ENCODE measurements at regions not wholly inside any gene's neighbourhood (a gene's known extent, or its start where the extent isn't known, plus 50 kb on each side); places are given as distances from the start of the nearest gene placed in this dataset.
"Not testable (repeated sequence)": the region's sequence is repeated elsewhere in the genome, so short reads cannot be mapped to it uniquely, and the experiment has no call there.

GRCh38 chr3:34396288-34396687 is 597.9 kb downstream of the PDCD6IP start:
- no peak for DNase-seq

DNA sequence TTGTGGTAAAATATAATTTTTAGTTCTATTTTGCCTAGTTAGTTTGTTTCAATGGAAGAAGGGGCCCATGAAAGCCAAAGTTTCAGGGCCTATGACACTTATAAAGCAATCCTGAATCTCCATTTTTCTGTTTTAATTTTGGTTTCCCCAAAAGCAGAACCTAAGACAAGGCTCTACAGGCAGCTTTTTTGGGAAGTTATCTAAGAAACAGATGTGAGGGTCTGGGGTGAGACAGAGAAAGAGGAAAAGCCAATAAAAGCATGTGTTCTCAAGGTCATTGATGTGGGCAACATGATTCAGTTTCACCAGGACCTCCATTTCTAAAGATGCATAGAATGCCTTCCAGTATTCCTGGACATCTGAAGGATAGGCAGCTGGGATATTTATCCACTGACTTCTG is 598.5 kb downstream of the PDCD6IP start:
- no peak for DNase-seq

GRCh38 chr3:34399401-34399800 is 601.0 kb downstream of the PDCD6IP start:
- no peak for DNase-seq

DNA sequence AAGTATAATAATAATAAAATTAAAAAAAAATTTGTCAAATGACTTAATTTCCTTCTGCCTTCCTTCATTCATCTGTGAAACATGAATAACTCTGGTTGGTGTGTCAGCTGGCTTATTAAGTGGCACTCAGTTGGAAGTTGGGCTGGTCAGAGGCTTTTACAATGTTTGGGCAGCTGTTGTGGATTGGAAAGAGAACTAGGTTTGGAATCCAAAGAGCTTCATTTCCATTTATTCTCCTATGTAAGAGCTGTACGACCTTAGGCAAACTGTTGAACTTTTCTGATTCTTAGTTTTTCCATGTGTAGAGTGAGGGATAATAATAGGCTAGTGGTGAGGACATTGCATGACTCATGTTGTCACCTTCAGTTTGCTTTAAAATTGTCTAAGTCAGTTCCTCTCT is 606.7 kb downstream of the PDCD6IP start:
- DNase-seq, result no peak

- no peak for DNase-seq
These were observed 608.9 kb downstream of the PDCD6IP start for GRCh38 chr3:34407281-34407680.

DNA sequence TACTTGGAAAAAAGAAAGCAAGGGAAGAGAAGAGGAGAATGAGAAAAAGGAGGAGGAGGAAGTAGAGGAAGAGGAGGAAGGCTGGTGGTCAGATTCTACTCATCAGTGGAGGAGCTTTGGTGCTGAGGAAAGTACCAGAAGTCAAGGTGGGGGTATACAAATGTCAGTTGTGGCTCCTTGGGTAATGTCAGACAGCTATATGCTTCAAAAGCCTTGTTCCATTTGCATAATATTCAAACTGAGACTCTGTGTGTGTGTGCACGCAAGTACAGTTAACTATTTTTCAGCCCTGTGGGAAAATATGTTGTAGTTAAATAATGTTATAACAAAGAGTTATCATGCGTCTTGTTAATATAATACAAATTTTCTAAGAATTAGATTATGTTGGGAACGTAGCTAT is 609.7 kb downstream of the PDCD6IP start:
- DNase-seq, result no peak

- no peak for DNase-seq
These were observed 613.2 kb downstream of the PDCD6IP start for GRCh38 chr3:34411596-34411995.

- no peak for DNase-seq
These were observed 621.4 kb downstream of the PDCD6IP start for GRCh38 chr3:34419801-34420200.

DNA sequence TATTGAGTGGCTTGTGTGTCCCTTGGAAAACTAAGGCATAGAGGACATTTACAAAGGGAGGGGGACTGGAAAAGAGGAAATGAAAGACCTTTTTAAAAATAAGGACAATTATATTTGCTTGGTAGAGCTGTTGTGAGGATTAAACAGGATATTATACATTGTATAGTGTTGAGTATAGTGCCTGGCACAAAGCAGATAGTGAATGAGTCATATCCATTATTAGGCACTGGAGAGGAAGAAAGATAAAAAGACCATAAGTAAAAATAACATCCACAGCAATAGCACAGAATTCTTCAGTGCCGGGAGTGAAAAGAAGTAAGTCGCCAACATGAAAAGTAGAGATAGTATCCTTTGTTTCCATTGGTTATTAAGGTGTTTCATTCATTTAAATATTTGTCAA is 623.3 kb downstream of the PDCD6IP start:
- no peak for DNase-seq

GRCh38 chr3:34439796-34440195 is 641.4 kb downstream of the PDCD6IP start:
- DNase-seq, result no peak

GRCh38 chr3:34444137-34444536 is 645.7 kb downstream of the PDCD6IP start:
- no peak for DNase-seq

DNA sequence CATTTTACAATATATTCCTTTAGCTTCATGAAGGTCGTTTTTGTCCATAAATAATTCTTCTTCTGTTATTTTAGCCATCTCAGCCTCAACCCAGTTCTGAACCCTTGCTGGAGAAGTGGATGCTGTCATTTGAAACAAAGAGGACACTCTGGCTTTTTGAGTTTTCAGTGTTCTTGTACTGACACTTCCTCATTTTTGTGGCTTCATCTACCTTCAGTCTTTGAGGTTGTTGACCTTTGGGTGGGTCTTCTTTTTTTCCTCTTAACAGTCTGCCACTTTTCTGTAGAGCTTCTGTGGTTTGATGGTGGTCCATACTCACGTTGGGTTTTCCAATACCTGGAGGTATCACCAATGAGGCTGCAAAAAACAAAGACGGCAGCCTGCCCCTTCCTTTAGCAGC is 650.9 kb downstream of the PDCD6IP start:
- no peak for DNase-seq

- no peak for DNase-seq
These were observed 665.0 kb downstream of the PDCD6IP start for GRCh38 chr3:34463414-34463813.

DNA sequence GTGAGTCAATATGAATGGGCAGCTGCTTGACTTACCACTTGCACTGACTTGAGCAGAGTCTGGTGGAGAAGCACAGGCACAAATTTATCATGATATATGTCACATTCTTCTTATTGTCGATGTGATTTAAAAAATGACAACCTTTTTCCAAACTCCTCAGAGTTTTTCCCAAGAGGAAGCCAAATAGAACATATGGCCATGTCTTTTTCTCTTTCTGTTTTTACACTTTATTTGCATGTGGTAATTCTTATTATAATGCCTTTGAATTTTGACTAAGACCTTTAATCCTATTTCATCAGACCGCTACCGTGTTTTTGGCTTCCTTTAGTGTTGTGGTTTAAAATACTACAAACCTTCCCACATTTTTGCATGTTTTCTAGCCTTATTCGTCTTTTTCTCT is 666.2 kb downstream of the PDCD6IP start:
- no peak for DNase-seq

- no peak for DNase-seq
These were observed 677.4 kb downstream of the PDCD6IP start for GRCh38 chr3:34475851-34476250.

DNA sequence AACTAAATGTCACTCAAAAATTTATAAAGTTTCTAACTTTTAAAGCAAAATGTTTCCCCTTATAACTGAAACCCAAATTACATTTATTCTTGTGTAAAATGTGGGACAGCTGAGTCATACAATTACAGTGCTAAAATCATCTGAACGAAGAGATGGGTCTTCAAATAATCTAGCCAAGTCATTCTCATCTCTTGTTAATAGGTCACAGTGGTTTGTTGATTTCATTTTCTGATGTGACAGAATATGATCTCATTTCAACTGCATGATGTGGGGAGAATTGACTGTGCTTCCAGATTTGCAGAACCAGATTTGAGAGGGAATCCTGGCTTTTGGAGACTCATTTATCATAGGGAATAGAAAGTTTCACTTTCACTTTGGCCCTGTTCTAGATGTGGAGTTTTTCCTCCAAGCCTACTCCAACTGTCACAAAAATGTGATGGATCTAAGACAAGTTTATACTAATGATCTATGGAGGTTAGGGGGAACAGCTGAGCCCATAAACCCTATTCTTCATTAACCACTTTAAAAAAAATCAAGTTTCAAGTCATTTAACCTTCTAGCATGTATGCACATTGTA is 685.0 kb downstream of the PDCD6IP start:
- DNase-seq, result no peak

GRCh38 chr3:34504366-34504765 is 705.9 kb downstream of the PDCD6IP start:
- no peak for DNase-seq

DNA sequence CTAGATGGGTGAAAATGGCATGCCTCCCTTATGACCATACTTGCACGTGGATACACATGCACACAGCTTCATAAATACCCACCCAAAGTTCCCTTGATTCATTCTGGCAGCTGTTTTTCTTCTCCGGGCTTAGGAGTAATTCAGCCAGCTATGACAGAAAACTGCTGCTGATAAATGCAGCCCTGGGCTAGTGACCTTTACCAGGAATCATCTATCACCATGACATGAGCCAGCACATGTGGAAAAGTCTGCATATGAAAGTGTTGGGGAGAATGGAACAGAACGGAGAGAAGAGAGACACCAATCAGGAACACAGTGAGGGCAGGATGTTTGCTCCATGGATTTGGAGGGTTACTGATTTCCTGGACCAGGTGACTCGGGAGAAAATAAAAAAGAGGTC is 706.3 kb downstream of the PDCD6IP start:
- no peak for DNase-seq

- no peak for DNase-seq
These were observed 710.3 kb downstream of the PDCD6IP start for GRCh38 chr3:34508732-34509131.

DNA sequence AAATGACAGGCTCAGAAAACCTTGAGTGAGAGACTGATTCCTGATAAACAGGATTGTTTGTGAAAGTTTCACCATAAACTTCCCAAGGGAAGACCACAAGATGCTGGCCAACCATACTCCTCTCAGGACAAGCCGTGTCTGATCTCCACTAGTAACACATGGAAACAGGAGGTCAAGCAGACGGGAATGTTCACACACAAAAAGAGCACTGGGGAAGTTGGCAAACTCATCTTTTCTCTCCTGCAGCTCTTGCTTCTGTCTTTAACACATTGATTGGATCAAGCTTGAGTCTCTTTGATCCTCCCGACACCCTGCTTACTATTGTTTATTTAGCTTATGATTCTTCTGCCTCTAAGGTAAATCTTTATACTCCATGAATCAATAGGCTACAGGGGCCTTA is 713.5 kb downstream of the PDCD6IP start:
- DNase-seq, result no peak

- not testable (repeated sequence) for DNase-seq
These were observed 720.6 kb downstream of the PDCD6IP start for GRCh38 chr3:34519008-34519407.

GRCh38 chr3:34531156-34531555 is 732.7 kb downstream of the PDCD6IP start:
- no peak for DNase-seq

DNA sequence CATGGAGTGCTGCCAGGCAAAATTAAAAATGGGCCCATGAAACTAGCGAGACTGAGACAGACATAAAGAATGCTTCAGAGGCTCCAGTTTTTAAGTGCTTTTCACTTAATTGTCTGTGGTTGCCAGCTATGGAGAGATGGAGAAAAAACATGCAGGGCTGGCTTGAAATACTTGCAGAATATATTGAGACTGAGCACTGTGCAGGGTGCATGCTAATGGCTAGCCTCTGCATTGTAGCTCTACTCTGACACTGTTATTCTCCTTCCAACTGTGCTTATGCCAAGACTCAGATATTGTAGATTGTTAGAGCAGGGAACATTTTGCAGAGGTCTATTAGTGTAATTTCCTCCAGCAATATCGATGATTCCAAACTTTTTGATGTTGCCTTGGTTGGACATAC is 735.0 kb downstream of the PDCD6IP start:
- no peak for DNase-seq

GRCh38 chr3:34534013-34534412 is 735.6 kb downstream of the PDCD6IP start:
- DNase-seq, result no peak

DNA sequence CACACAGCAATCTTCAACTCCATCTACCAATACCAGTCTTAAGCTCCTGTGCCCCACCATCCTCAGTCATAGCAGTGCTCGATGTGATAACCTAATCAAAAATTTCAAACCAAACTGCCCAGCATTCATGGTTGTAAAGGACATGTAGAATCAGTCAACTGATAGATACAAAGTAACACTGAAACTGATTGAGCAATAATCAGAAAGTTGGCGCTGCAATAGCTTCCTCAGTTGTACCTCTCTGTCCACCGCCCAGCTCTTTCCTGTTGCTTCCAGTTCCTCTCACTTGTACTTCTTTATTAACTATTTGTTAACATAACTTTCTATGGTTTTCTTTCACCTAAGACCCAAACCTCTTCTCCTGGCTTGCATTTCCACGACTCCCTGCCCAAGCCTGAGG is 745.7 kb downstream of the PDCD6IP start:
- no peak for DNase-seq
